Esophagus squamous epithelium (tissue), 4 donors: ENCODE measurements at regions not wholly inside any gene's neighbourhood (a gene's known extent, or its start where the extent isn't known, plus 50 kb on each side); places are given as distances from the start of the nearest gene placed in this dataset.

Experiments
- CTCF ChIP-seq, 6 experiments: fragments of 450-650 bp in 4 of 6; fragments of 200-600 bp in 2 of 6; sonication (generic) in 2 of 6; IDR thresholded peaks; one replicate each; pipeline ENCODE4 v1.5.1; 2016 to 2019; ENCODE audit warnings: antibody characterized with exemption in 6 of 6, mild to moderate bottlenecking in 4 of 6, moderate library complexity in 4 of 6
- POLR2A ChIP-seq, 4 donors: fragments of 450-650 bp; IDR thresholded peaks; one replicate each; pipeline ENCODE4 v1.6.1; 2017; ENCODE audit warnings: antibody characterized with exemption in 4 of 4, mild to moderate bottlenecking in 4 of 4, moderate library complexity in 3 of 4

- TF ChIP-seq CTCF (IDR thresholded peaks at IDR 0.05) (no peak), POLR2A (IDR thresholded peaks at IDR 0.05) (no peak)
Observed at GRCh38 chr5:10173716-10174115, 76.0 kb downstream of the ATPSCKMT start.
